GM18867 (cell line): ENCODE measurements at regions not wholly inside any gene's neighbourhood (a gene's known extent, or its start where the extent isn't known, plus 50 kb on each side); places are given as distances from the start of the nearest gene placed in this dataset.

Experiments
- ATAC-seq: cut with Tn5 transposase; IDR thresholded peaks from one replicate; pipeline ENCODE4 v1.9.1; 2021; ENCODE audit warnings: mild to moderate bottlenecking, moderate library complexity; ENCODE audit not compliant: unreplicated experiment

GRCh38 chr1:67948151-67949080 lies 102.0 kb downstream of the DIRAS3 start:
- no peak for ATAC-seq

DNA sequence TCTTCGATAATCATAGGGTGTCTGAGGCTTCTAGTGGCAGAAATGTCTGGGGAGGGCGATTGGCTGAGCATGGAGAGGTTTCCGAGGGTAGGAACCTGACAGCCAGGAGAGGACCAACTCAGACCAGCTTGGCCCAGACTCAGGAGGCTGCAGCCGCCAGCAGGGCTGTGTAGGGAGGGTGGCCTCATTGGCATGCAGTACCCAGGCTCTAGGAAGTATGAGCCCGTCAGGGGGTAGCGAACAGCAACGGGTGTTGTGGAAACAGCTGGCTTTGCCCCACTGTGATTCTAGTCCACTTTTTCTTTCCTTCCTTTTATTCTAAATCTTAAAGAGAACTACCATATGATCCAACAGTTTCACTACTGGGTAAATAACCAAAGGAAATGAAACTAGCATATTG lies 103.3 kb downstream of the DIRAS3 start:
- no peak for ATAC-seq

DNA sequence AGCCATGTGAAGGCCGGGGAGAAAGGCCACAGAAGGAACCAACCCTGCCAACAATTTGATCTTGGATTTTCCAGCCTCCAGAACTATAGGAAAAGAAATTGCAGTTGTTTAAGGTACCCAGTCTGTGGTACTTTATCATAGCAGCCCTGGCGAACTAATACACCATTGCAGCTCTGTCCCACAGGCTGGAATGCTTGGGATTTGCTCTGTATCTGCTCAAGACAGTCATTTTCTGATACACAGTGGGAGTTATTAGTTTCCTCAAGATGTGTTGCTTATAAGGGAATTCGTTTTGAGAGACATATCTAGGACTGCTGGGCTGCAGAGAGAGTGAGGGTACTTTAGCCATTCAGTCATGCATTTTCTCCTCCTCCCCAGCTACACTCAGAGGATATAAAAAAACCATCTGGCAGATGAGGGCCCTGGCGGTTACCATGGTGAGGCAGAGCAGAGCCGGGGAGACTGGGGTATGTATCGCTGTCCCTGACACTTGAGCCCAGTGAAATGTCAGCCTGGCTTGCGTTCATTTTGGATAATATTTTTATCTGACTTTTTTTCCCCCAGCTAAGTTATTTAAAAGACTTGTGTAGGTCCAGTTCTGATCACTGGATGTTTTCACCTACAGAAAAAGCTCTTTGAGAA lies 104.6 kb downstream of the DIRAS3 start:
- ATAC-seq = no peak

- ATAC-seq = no peak
Measured at GRCh38 chr1:67942274-67942673, 108.2 kb downstream of the DIRAS3 start.

DNA sequence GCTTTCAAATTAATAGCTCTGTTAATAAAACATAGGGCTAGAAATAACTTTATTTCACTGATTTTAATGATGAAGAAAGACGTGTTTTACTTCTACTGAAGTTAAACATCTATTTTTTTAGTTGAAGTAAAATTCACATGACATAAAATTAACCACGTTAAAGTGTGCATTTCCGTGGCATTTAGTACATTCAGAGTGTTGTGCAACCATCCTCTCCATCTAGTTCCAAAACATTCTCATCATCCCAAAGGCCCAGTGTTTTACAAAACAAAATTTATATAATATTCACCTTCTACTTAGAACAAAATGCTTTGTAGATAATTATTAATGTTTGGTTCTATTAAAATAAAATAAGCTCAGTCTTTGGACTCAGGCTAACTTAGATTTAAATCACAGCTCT lies 108.5 kb upstream of the GNG12 start:
- ATAC-seq = no peak

- no peak for ATAC-seq
Measured at GRCh38 chr1:67941155-67941554, 107.9 kb upstream of the GNG12 start.

GRCh38 chr1:67939942-67940341 lies 106.7 kb upstream of the GNG12 start:
- ATAC-seq = no peak

GRCh38 chr1:67939186-67939743 lies 106.0 kb upstream of the GNG12 start:
- ATAC-seq = no peak

DNA sequence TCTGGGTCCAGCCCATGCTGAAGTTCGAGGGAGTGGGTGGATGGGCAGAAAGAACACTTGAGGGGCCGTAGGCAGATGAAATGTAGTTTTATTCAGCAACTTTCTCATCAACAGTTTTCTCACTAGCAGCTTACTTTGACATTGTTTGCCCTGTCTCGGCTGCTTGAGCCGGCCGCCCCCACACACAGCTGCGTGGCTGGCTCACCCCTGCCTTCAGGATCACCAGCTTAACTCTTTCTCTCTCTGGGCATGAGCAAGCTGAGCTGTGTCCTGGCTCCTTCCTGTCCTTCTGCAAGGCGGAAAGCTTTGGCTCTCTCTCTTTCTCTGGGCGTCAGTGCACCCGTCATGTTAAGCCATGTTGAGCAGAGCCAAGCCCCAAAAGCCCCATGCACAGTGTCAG lies 104.4 kb upstream of the GNG12 start:
- ATAC-seq = no peak

DNA sequence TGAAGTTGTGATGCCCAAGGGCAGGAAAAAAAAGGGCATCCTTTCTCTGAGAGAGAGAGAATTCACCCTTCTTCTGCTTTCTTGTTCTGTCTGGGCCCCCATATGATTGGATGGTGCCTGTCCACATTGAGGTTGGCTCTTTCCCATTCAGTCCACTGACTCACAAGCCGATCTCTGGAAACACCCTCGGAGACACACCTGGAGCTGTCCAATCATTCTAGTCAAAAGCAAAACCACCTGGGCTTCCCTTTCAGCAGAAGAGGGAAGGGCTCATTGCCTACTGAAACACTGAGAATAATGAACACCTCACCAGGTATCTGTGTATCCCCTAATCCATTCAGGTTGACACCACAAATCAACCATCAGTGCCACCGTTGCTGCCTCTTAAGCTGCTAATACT lies 103.7 kb upstream of the GNG12 start:
- no peak for ATAC-seq

DNA sequence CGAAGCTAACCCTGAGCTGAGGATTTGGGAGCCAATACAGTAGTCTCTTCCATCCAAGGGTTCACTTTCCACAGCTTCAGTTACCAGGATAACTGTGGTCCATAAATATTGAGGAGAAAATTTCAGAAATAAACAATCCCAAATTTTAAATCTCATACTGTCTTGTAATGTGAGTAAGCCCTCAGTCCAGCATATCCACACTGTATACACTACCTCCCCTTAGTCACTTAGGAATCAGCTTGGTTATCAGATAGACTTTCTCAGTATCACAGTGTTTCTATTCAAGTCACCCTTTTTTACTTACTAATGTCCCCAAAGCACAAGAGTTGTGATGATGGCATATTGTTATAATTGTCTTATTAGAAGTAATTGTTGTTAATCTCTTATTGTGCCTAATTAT lies 102.3 kb upstream of the GNG12 start:
- no peak for ATAC-seq

- no peak for ATAC-seq
Measured at GRCh38 chr1:67931198-67931597, 97.9 kb upstream of the GNG12 start.

GRCh38 chr1:67923074-67923473 lies 89.8 kb upstream of the GNG12 start:
- no peak for ATAC-seq

- no peak for ATAC-seq
Measured at GRCh38 chr1:67921725-67922489, 88.6 kb upstream of the GNG12 start.

GRCh38 chr1:67919274-67920072 lies 86.2 kb upstream of the GNG12 start:
- ATAC-seq = no peak

GRCh38 chr1:67918067-67918466 lies 84.8 kb upstream of the GNG12 start:
- no peak for ATAC-seq

GRCh38 chr1:67917006-67917405 lies 83.7 kb upstream of the GNG12 start:
- no peak for ATAC-seq

- ATAC-seq = no peak
Measured at GRCh38 chr1:67916140-67916886, 83.0 kb upstream of the GNG12 start.

DNA sequence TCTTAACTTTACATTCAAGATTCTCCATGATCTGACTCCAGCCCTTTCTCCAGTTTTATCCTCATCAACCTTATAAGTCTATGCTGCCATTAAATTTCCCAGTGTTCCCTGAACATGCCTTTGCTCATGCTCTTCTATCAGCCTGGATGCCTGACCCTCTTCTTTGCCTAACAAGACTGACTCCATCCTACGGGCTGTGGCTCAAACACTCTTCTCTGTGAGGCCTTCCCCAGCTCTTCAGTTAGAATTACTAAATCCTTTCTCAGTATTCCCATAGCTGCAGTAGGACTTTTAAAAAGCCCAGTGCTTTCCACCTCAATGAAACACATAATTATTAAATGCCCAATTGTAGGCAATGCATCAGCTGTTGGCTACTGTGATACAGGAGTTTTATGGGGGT lies 76.5 kb upstream of the GNG12 start:
- ATAC-seq = no peak
